GM23338 (cell line): ENCODE measurements at regions not wholly inside any gene's neighbourhood (a gene's known extent, or its start where the extent isn't known, plus 50 kb on each side); places are given as distances from the start of the nearest gene placed in this dataset.

Experiments used
- ATAC-seq: fragments of 200-7000 bp; cut with Tn5 transposase; 3 replicates; pipeline ENCODE4 v1.9.1; 2020
- DNase-seq: peaks from one replicate; pipeline ENCODE4 v3.0.0-alpha.2; 2015; ENCODE audit warnings: low spot score
- H2AFZ ChIP-seq: fragments of 200-600 bp; sonication (generic); 2 replicates; pipeline ENCODE4 v1.8.0; 2016; ENCODE audit warnings: antibody characterized with exemption, mild to moderate bottlenecking, moderate library complexity
- H3F3A ChIP-seq: fragments of 200-600 bp; sonication (generic); replicated peaks from 2 replicates; pipeline ENCODE4 v1.8.0; 2017; ENCODE audit warnings: antibody characterized with exemption, mixed run types, low read depth
- H3K27ac ChIP-seq: fragments of 200-600 bp; sonication (generic); 2 replicates; pipeline ENCODE4 v1.6.1; 2016; ENCODE audit warnings: low read depth
- H3K27me3 ChIP-seq: fragments of 200-600 bp; sonication (generic); 2 replicates; pipeline ENCODE4 v1.8.0; 2016; ENCODE audit warnings: mild to moderate bottlenecking, mixed run types, moderate library complexity; ENCODE audit not compliant: insufficient read depth
- H3K36me3 ChIP-seq: fragments of 200-600 bp; sonication (generic); 2 replicates; pipeline ENCODE4 v1.8.0; 2016; ENCODE audit warnings: mild to moderate bottlenecking; ENCODE audit not compliant: insufficient read depth
- H3K4me1 ChIP-seq: fragments of 200-600 bp; sonication (generic); 2 replicates; pipeline ENCODE4 v1.8.0; 2016; ENCODE audit warnings: mild to moderate bottlenecking, moderate library complexity; ENCODE audit not compliant: insufficient read depth
- H3K4me2 ChIP-seq: fragments of 200-600 bp; sonication (generic); 2 replicates; pipeline ENCODE4 v1.7.1; 2017; ENCODE audit warnings: mixed run types
- H3K4me3 ChIP-seq: fragments of 200-600 bp; sonication (generic); 2 replicates; pipeline ENCODE4 v1.6.1; 2016; ENCODE audit warnings: mixed run types
- H3K79me2 ChIP-seq: fragments of 200-600 bp; sonication (generic); replicated peaks from 2 replicates; pipeline ENCODE4 v1.8.0; 2017; ENCODE audit warnings: mild to moderate bottlenecking; ENCODE audit not compliant: insufficient read depth
- H3K9me2 ChIP-seq: fragments of 200-600 bp; sonication (generic); 2 replicates; pipeline ENCODE4 v1.8.0; 2017; ENCODE audit not compliant: insufficient read depth
- H4K20me1 ChIP-seq: fragments of 200-600 bp; sonication (generic); replicated peaks from 2 replicates; pipeline ENCODE4 v1.8.0; 2017; ENCODE audit warnings: mild to moderate bottlenecking; ENCODE audit not compliant: insufficient read depth
- H3K27ac Mint-ChIP-seq: 2 replicates; pipeline ENCODE4 v1.8.0; 2020; ENCODE audit warnings: inconsistent platforms, mild to moderate bottlenecking, moderate library complexity, mixed read lengths
- H3K27me3 Mint-ChIP-seq: 3 replicates; pipeline ENCODE4 v1.8.0; 2022; ENCODE audit warnings: low read depth, mild to moderate bottlenecking, moderate library complexity, mixed read lengths, inconsistent platforms; ENCODE audit not compliant: insufficient read depth, poor library complexity
- H3K36me3 Mint-ChIP-seq: 3 replicates; pipeline ENCODE4 v1.8.0; 2021; ENCODE audit warnings: low read depth, mild to moderate bottlenecking, inconsistent platforms, moderate library complexity, mixed read lengths
- H3K4me1 Mint-ChIP-seq: 3 replicates; pipeline ENCODE4 v1.8.0; 2020; ENCODE audit warnings: mild to moderate bottlenecking, inconsistent platforms, mixed read lengths
- H3K4me3 Mint-ChIP-seq: 3 replicates; pipeline ENCODE4 v1.8.0; 2021; ENCODE audit warnings: moderate library complexity, mild to moderate bottlenecking, inconsistent platforms, mixed read lengths
- H3K9me3 Mint-ChIP-seq: 3 replicates; pipeline ENCODE4 v1.8.0; 2020; ENCODE audit warnings: moderate library complexity, mild to moderate bottlenecking, inconsistent platforms, mixed read lengths
- CTCF ChIP-seq, 2 experiments: fragments of 200-600 bp in 1 of 2; sonication (generic) in 1 of 2; conservative IDR thresholded peaks; 2 replicates each; pipeline versions ENCODE4 v1.5.1 to v1.6.1; 2016 to 2017; ENCODE audit warnings: antibody characterized with exemption in 2 of 2, low read depth in 2 of 2, mild to moderate bottlenecking in 2 of 2, moderate library complexity in 1 of 2
- ETS1 ChIP-seq: IDR thresholded peaks from 2 replicates; pipeline ENCODE4 v1.6.1; 2016; ENCODE audit warnings: antibody characterized with exemption
- EZH2 ChIP-seq: fragments of 200-600 bp; sonication (generic); IDR thresholded peaks from one replicate; pipeline ENCODE4 v1.8.0; 2017; ENCODE audit warnings: antibody characterized with exemption, mild to moderate bottlenecking, low read depth; ENCODE audit not compliant: unreplicated experiment
- EZH2phosphoT487 ChIP-seq: fragments of 200-600 bp; sonication (generic); IDR thresholded peaks from one replicate; pipeline ENCODE4 v1.8.1; 2018; ENCODE audit warnings: antibody characterized with exemption; ENCODE audit not compliant: unreplicated experiment
- JUNB ChIP-seq: IDR thresholded peaks from one replicate; pipeline ENCODE4 v1.6.1; 2016; ENCODE audit warnings: antibody characterized with exemption; ENCODE audit not compliant: unreplicated experiment
- NANOG ChIP-seq: IDR thresholded peaks from 2 replicates; pipeline ENCODE4 v1.6.1; 2016; ENCODE audit warnings: antibody characterized with exemption, borderline replicate concordance
- POLR2AphosphoS5 ChIP-seq: IDR thresholded peaks from 2 replicates; pipeline ENCODE4 v1.6.1; 2016; ENCODE audit warnings: antibody characterized with exemption, low read depth
- STAT1 ChIP-seq: IDR thresholded peaks from one replicate; pipeline ENCODE4 v1.6.1; 2016; ENCODE audit warnings: antibody characterized with exemption; ENCODE audit not compliant: unreplicated experiment
- ZNF114 ChIP-seq: fragments of 250-450 bp; sonication (Bioruptor Pico); IDR thresholded peaks from 2 replicates; pipeline ENCODE4 v1.5.0; 2020; ENCODE audit warnings: mild to moderate bottlenecking, moderate library complexity
- ZNF331 ChIP-seq: fragments of 250-450 bp; sonication (Bioruptor Pico); IDR thresholded peaks from 2 replicates; pipeline ENCODE4 v1.5.0; 2020; ENCODE audit warnings: low read depth, mild to moderate bottlenecking, moderate library complexity
- ZNF462 ChIP-seq: fragments of 250-450 bp; sonication (Bioruptor Pico); IDR thresholded peaks from 2 replicates; pipeline ENCODE4 v1.5.0; 2020; ENCODE audit warnings: mild to moderate bottlenecking, moderate library complexity

- H3K27ac Mint-ChIP-seq: no peak overlapping the region
- H3K27me3 Mint-ChIP-seq: peaks cover 1% of the 10 kb centered on the region
- Histone ChIP-seq H3K4me3 (no peak overlapping the region), H3F3A (no peaks in the 10 kb centered on the region), H4K20me1 (no peaks in the 10 kb centered on the region), H3K79me2 (no peaks in the 10 kb centered on the region), H3K4me1 (no peaks in the 10 kb centered on the region), H3K9me2 (no peaks in the 10 kb centered on the region), H3K4me2 (no peak overlapping the region), H3K27ac (no peak overlapping the region), H2AFZ (no peak overlapping the region), H3K36me3 (0 out of 2 replicates have a peak, but pooled peaks cover 4% of the 10 kb centered on the region), H3K27me3 (no peaks in the 10 kb centered on the region)
- no peak for DNase-seq
- H3K4me3 Mint-ChIP-seq: no peak overlapping the region
- peaks cover 9% of the 10 kb centered on the region for H3K36me3 Mint-ChIP-seq
- no peaks in the 10 kb centered on the region for H3K4me1 Mint-ChIP-seq
- peaks cover 15% of the 10 kb centered on the region for H3K9me3 Mint-ChIP-seq
- ATAC-seq: no peak
- TF ChIP-seq CTCF (conservative IDR thresholded peaks at IDR 0.05; ENCODE audit: low read depth in 2 of 2): no peak
- no peak for TF ChIP-seq EZH2phosphoT487
- no peak for TF ChIP-seq ETS1
- no peak for TF ChIP-seq STAT1
- no peak for TF ChIP-seq ZNF331 (CRISPR knock-in tag)
- TF ChIP-seq ZNF114 (CRISPR knock-in tag): no peak
These were observed 739.8 kb downstream of the TFAP2A start for GRCh38 chr6:9675122-9675521.

GRCh38 chr6:9659848-9660247, 755.0 kb downstream of the TFAP2A start:
- H3K79me2 ChIP-seq: no peaks in the 10 kb centered on the region
- H4K20me1 ChIP-seq: no peaks in the 10 kb centered on the region
- Mint-ChIP-seq H3K4me3 (no peak overlapping the region), H3K27me3 (no peaks in the 10 kb centered on the region), H3K27ac (no peak overlapping the region), H3K36me3 (no peaks in the 10 kb centered on the region), H3K4me1 (no peaks in the 10 kb centered on the region), H3K9me3 (no peaks in the 10 kb centered on the region)
- no peak for ATAC-seq
- no peaks in the 10 kb centered on the region for H3K36me3 ChIP-seq
- DNase-seq: no peak
- H3K9me2 ChIP-seq: no peaks in the 10 kb centered on the region
- H3F3A ChIP-seq: no peaks in the 10 kb centered on the region
- no peak overlapping the region for H2AFZ ChIP-seq
- H3K4me2 ChIP-seq: no peak overlapping the region
- no peaks in the 10 kb centered on the region for H3K4me1 ChIP-seq
- no peak overlapping the region for H3K4me3 ChIP-seq
- no peaks in the 10 kb centered on the region for H3K27me3 ChIP-seq
- H3K27ac ChIP-seq: no peak overlapping the region
- TF ChIP-seq ETS1 (no peak), ZNF462 (CRISPR knock-in tag) (no peak), JUNB (no peak), ZNF114 (CRISPR knock-in tag) (no peak), EZH2 (no peak), POLR2AphosphoS5 (no peak), NANOG (no peak), STAT1 (no peak)
